ENCODE measurements at regions not wholly inside any gene's neighbourhood (a gene's known extent, or its start where the extent isn't known, plus 50 kb on each side); places are given as distances from the start of the nearest gene placed in this dataset.

DNA sequence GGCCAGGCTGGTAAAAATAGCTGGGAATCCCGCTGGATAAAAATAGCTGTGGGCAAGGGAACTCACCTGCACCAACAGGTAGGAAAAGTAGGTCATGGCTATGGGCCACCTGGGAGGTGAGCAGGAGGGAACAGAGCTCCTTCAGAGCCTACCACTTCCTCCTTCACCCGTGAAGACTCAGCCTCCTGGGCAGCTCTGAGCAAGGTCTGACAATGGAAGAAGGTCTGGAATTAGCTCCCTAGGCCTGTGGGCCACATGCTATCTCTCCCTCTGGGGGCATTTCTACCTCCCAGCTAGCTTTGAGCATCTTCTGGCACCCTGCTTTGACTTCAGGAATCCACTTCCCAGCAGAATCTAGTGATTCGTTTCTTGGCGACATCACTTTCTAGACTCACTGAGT lies 153.9 kb downstream of the MRPL14 start:
- DNase-seq: no peak
- H3K36me3 ChIP-seq (ENCODE audit: control insufficient read depth, insufficient read depth, low read length): no peaks in the 10 kb centered on the region
- H3K27ac ChIP-seq (ENCODE audit: insufficient read depth, low read length, poor library complexity, severe bottlenecking): no peak overlapping the region
- no peaks in the 10 kb centered on the region for H3K4me1 ChIP-seq (ENCODE audit: control insufficient read depth, insufficient read depth, low read length, poor library complexity, severe bottlenecking)
- no peak overlapping the region for H3K4me3 ChIP-seq (ENCODE audit: insufficient read depth, low read depth, low read length, poor library complexity, severe bottlenecking)
- no peaks in the 10 kb centered on the region for H3K9me3 ChIP-seq (ENCODE audit: control insufficient read depth, low read length)
- no peaks in the 10 kb centered on the region for H3K27me3 ChIP-seq (replicated peaks; ENCODE audit: control insufficient read depth, insufficient read depth, low read length, poor library complexity, severe bottlenecking)

DNA sequence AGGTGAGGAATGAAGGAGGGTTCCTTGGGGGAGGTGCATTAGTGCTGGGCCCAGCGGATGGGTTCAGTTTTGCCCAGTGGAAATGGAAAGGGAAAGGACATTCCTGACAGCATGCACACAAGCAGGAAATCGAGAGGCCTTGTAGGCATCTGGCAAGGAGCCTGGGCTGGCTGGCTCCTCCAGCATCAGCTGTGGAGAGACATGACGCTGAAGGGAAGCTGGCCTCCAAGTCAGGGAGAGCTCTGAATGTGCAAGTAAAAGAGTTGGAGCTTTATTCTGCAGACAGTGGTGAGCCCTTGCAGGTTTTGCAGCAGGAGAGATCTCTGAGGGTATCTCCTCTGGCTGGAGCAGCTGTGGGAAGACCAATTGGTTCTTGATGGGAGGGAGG lies 154.3 kb downstream of the MRPL14 start:
- DNase-seq: no peak
- Histone ChIP-seq H3K27me3 (replicated peaks; ENCODE audit: control insufficient read depth, insufficient read depth, low read length, poor library complexity, severe bottlenecking) (no peaks in the 10 kb centered on the region), H3K27ac (ENCODE audit: insufficient read depth, low read length, poor library complexity, severe bottlenecking) (no peak overlapping the region), H3K36me3 (ENCODE audit: control insufficient read depth, insufficient read depth, low read length) (no peaks in the 10 kb centered on the region), H3K9me3 (ENCODE audit: control insufficient read depth, low read length) (no peaks in the 10 kb centered on the region), H3K4me1 (ENCODE audit: control insufficient read depth, insufficient read depth, low read length, poor library complexity, severe bottlenecking) (no peaks in the 10 kb centered on the region), H3K4me3 (ENCODE audit: insufficient read depth, low read depth, low read length, poor library complexity, severe bottlenecking) (no peak overlapping the region)

DNA sequence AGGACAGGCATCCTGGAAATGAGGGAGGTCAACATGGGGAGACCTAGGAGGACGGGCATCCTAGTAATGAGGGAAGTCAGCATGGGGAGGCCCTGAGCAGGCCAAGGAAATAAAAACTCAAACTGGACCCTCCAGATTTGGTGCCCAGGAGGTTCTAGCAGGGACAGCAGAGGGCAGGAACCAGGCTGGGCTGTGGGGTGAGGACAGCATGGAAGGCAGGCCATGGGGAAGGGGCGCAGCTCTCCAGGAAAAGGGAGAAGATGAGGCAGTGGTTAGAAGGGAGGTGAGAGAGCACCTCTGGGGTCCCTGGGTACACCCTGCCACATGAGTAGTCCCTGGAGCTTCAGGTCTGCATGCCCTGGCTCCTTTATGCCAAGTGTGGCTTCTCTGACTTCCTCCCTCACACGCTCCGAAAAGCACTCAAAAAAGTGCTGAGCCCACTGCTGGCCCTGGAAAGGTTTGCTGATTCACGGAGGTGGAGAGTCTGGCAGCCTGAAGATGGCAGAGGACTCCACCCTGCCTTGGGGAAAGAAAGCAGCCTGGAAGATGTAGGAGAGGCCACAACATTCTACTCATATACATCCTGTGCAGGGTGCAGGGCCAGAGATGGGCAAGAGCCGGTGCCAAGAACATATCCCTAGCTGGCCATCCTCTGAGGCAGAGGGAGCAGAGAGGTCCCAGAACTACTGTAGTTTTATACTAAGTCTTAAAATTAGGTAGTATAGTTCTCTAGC lies 154.9 kb downstream of the MRPL14 start:
- H3K27ac ChIP-seq (ENCODE audit: insufficient read depth, low read length, poor library complexity, severe bottlenecking): no peak overlapping the region
- DNase-seq: no peak
- H3K36me3 ChIP-seq (ENCODE audit: control insufficient read depth, insufficient read depth, low read length): no peaks in the 10 kb centered on the region
- no peak overlapping the region for H3K4me3 ChIP-seq (ENCODE audit: insufficient read depth, low read depth, low read length, poor library complexity, severe bottlenecking)
- H3K27me3 ChIP-seq (replicated peaks; ENCODE audit: control insufficient read depth, insufficient read depth, low read length, poor library complexity, severe bottlenecking): no peaks in the 10 kb centered on the region
- no peaks in the 10 kb centered on the region for H3K9me3 ChIP-seq (ENCODE audit: control insufficient read depth, low read length)
- no peaks in the 10 kb centered on the region for H3K4me1 ChIP-seq (ENCODE audit: control insufficient read depth, insufficient read depth, low read length, poor library complexity, severe bottlenecking)

DNA sequence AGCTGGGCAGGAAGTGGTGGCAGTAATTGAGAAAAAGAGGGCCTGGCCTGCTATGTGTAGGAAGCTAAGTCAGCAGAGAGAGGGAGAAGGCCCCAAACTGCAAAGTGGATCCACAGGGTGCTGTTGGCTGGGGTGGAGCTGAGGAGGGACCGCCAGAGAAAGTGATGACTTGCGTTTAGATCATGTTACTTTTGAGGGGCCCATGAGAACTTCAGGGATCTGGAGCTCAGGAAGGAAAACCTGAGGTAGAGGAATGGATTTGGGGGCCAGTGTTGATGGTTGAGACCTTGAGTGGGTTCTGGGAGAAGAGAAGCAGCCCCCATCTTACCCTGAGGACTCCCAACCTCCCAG lies 155.5 kb downstream of the MRPL14 start:
- no peak for DNase-seq
- Histone ChIP-seq H3K27ac (ENCODE audit: insufficient read depth, low read length, poor library complexity, severe bottlenecking) (no peak overlapping the region), H3K36me3 (ENCODE audit: control insufficient read depth, insufficient read depth, low read length) (no peaks in the 10 kb centered on the region), H3K27me3 (replicated peaks; ENCODE audit: control insufficient read depth, insufficient read depth, low read length, poor library complexity, severe bottlenecking) (no peaks in the 10 kb centered on the region), H3K4me1 (ENCODE audit: control insufficient read depth, insufficient read depth, low read length, poor library complexity, severe bottlenecking) (no peaks in the 10 kb centered on the region), H3K4me3 (ENCODE audit: insufficient read depth, low read depth, low read length, poor library complexity, severe bottlenecking) (no peak overlapping the region), H3K9me3 (ENCODE audit: control insufficient read depth, low read length) (no peaks in the 10 kb centered on the region)

DNA sequence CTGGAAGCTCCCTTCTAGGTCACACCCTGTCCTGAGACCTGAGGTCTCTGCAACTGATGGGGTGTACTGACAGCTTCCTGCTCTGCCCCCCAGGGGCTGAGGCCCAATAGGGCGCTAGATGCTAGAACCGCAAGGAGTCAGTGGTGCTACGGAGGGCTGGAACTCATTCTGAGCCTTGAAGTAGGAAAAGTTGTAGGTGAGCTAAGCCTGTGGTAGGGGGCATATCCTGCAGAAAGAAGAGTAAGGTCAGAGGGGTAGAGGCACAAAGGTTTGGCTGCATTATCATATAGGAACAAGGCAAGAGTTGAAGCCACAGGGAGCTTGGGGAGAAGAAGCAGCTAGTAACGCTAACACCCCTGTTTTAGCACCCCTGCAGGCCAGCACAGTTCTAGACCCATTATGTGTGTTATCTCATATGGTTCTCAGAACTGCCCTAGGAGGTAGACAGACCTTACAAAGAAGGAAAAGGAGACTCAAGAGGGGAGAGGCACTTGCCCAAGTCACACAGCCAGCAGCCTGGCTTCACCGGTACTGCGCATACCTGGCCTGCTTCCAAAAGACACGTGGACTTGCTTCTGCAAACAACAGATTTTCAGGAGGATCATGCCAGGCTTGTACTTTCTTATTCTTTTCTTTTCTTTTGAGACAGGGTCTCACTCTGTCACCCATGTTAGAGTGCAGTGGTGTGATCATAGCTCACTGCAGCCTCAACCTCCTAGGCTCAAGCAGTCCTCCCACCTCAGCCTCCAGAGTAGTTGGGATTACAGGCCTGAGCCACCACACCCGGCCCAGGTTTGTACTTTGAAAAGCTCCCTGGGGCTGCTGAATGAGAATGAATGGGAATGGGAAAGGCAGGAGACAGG lies 156.1 kb downstream of the MRPL14 start:
- Histone ChIP-seq H3K4me3 (ENCODE audit: insufficient read depth, low read depth, low read length, poor library complexity, severe bottlenecking) (no peak overlapping the region), H3K4me1 (ENCODE audit: control insufficient read depth, insufficient read depth, low read length, poor library complexity, severe bottlenecking) (no peaks in the 10 kb centered on the region), H3K27ac (ENCODE audit: insufficient read depth, low read length, poor library complexity, severe bottlenecking) (no peak overlapping the region), H3K27me3 (replicated peaks; ENCODE audit: control insufficient read depth, insufficient read depth, low read length, poor library complexity, severe bottlenecking) (no peaks in the 10 kb centered on the region), H3K36me3 (ENCODE audit: control insufficient read depth, insufficient read depth, low read length) (no peaks in the 10 kb centered on the region), H3K9me3 (ENCODE audit: control insufficient read depth, low read length) (no peaks in the 10 kb centered on the region)
- DNase-seq: no peak

DNA sequence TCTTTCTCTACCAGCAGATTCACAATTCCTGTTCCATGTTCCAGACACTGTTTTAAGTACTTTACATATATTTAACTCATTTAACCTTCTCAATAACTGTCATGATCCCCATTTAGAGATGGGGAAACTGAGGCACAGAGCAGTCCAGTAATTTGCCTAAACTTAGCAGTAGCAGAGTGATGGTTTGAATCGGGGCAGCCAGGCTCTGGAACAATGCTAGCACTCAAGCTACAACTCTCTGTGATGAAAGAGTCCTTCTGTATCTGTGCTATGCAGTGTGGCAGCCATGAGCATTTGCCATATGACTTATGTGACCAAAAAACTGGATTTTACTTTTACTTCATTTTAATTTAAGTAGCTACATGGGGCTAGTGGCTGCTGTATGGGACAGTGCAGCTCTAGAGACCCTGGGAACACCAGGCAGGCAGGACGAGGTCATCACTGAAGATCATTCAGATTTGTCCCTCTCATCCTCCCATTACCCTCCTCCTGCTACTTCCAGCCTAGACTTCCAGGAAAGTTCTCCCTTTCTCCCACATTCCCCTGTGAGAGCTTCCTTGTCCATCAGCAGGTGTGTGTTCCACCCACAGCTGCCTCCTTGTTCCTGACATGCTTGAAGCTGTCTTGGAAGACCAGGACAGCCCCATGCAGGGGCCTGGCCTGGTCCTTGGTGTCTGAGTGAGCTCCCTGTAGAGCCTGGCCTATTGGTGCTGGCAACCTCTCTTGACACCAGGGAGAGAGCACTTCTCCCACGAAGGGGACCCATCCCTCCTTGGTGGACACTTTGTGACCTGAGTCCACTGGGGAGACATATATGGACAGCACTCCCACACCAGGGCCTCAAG lies 157.0 kb downstream of the MRPL14 start:
- DNase-seq: no peak
- no peak overlapping the region for H3K27ac ChIP-seq (ENCODE audit: insufficient read depth, low read length, poor library complexity, severe bottlenecking)
- no peaks in the 10 kb centered on the region for H3K9me3 ChIP-seq (ENCODE audit: control insufficient read depth, low read length)
- no peaks in the 10 kb centered on the region for H3K4me1 ChIP-seq (ENCODE audit: control insufficient read depth, insufficient read depth, low read length, poor library complexity, severe bottlenecking)
- H3K27me3 ChIP-seq (replicated peaks; ENCODE audit: control insufficient read depth, insufficient read depth, low read length, poor library complexity, severe bottlenecking): no peaks in the 10 kb centered on the region
- H3K36me3 ChIP-seq (ENCODE audit: control insufficient read depth, insufficient read depth, low read length): no peaks in the 10 kb centered on the region
- no peak overlapping the region for H3K4me3 ChIP-seq (ENCODE audit: insufficient read depth, low read depth, low read length, poor library complexity, severe bottlenecking)

DNA sequence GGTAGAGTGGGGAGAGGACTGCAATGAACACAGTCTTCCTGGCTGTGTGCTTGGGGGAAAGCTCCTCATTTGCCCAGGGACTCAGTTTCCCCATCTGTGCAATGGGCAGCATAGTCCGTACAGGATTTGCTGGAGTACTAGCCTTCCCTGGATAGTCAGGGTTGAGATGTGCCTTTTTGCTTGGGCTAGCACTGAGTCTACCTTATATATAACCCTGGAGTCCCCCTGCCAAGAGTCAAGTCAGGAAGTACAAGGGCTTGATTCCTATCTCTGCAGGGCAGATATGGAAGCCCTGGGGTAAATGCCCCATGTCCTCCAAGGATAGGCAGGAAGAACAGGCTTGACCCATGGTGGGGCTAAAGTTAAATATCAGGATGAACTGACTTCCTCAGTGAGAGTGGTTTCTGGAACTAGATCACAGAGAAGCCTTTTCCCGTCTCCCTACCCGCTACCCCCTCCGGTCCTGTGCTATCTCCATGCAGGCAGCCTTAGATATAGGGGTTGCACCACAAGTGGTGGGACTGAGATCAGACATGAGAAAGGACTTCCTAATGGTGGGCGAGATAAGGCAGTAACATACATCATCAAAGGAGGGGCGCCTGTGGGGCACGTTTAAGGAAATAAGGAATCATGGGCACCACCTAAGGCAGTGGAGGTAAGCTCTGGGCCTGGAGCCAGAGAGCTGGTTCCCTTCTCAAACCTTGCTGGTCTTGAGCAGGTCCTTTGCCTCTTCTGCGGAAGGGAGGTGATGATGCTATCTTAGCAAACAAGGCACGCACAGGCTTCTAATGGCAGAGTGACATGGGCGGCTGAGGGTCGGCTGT lies 157.9 kb downstream of the MRPL14 start:
- H3K27me3 ChIP-seq (replicated peaks; ENCODE audit: control insufficient read depth, insufficient read depth, low read length, poor library complexity, severe bottlenecking): no peaks in the 10 kb centered on the region
- DNase-seq: no peak
- H3K4me1 ChIP-seq (ENCODE audit: control insufficient read depth, insufficient read depth, low read length, poor library complexity, severe bottlenecking): no peaks in the 10 kb centered on the region
- H3K36me3 ChIP-seq (ENCODE audit: control insufficient read depth, insufficient read depth, low read length): no peaks in the 10 kb centered on the region
- H3K4me3 ChIP-seq (ENCODE audit: insufficient read depth, low read depth, low read length, poor library complexity, severe bottlenecking): no peak overlapping the region
- no peak overlapping the region for H3K27ac ChIP-seq (ENCODE audit: insufficient read depth, low read length, poor library complexity, severe bottlenecking)
- H3K9me3 ChIP-seq (ENCODE audit: control insufficient read depth, low read length): no peaks in the 10 kb centered on the region

DNA sequence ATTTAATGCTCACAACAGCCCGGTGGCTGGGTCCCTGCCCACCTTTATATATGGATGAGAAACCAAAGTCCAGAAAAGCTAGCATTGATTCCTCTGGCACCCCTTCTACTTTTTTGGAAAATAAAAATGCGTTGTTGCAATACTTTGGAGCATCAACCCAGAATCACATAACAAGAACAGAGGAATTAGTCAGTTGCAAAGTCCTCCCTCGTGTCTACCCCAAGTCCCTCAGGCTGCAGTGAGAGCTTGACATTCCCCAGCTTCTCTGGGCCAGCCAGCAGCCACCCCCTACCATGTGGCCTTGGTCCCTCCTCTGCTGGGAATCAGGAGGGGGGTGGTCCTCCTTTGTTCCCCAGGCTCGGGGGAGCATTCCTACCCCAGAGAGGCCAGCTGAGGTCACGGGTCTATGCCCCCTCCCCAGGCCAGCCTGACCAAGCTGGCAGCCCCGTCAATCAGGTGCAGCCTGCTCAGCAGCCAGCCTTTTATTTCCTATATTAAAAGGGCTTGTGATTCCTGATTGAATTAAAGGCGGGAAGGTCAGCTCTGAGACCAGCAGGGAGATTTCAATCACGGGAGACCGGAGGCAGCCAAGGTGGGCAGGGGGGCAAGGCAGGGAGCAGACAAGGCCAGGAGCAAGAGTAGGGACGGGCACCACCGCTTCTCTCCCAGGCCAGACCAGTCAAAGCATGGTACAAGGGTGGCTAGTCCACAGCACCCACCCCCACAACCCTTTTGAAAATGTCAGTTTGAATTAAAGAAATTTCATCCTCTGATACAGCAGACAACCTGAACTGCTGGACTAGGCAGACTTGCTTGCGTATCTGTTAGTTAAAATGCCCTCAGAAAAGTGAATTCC lies 158.9 kb downstream of the MRPL14 start:
- Histone ChIP-seq H3K36me3 (ENCODE audit: control insufficient read depth, insufficient read depth, low read length) (no peaks in the 10 kb centered on the region), H3K9me3 (ENCODE audit: control insufficient read depth, low read length) (no peaks in the 10 kb centered on the region), H3K27me3 (replicated peaks; ENCODE audit: control insufficient read depth, insufficient read depth, low read length, poor library complexity, severe bottlenecking) (no peaks in the 10 kb centered on the region), H3K27ac (ENCODE audit: insufficient read depth, low read length, poor library complexity, severe bottlenecking) (no peak overlapping the region), H3K4me3 (ENCODE audit: insufficient read depth, low read depth, low read length, poor library complexity, severe bottlenecking) (no peak overlapping the region), H3K4me1 (ENCODE audit: control insufficient read depth, insufficient read depth, low read length, poor library complexity, severe bottlenecking) (no peaks in the 10 kb centered on the region)
- no peak for DNase-seq

DNA sequence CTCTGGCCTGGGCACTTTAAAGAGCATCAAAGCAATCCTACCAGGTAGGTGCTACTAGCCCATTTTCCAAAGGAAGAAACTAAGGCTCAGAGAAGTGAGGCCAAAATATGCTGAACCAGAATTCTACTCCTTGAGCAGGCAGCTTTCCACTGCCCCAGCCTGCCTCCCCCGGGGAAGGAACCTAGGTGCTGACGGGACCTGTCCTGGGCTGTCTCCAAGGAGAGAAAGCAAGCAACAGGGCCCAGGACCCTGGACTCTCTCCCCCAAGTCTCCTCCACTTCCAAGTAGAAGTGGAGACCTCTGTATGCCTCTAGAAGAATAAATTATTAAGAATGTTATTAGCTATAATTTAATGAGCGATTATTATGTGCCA lies 159.5 kb downstream of the MRPL14 start:
- Histone ChIP-seq H3K9me3 (ENCODE audit: control insufficient read depth, low read length) (no peaks in the 10 kb centered on the region), H3K27me3 (replicated peaks; ENCODE audit: control insufficient read depth, insufficient read depth, low read length, poor library complexity, severe bottlenecking) (no peaks in the 10 kb centered on the region), H3K4me3 (ENCODE audit: insufficient read depth, low read depth, low read length, poor library complexity, severe bottlenecking) (no peak overlapping the region), H3K27ac (ENCODE audit: insufficient read depth, low read length, poor library complexity, severe bottlenecking) (no peak overlapping the region), H3K4me1 (ENCODE audit: control insufficient read depth, insufficient read depth, low read length, poor library complexity, severe bottlenecking) (no peaks in the 10 kb centered on the region), H3K36me3 (ENCODE audit: control insufficient read depth, insufficient read depth, low read length) (no peaks in the 10 kb centered on the region)
- no peak for DNase-seq

All from effector memory CD4-positive, alpha-beta T cell (primary cell).